Activated naive CD8-positive, alpha-beta T cell treated with anti-CD3 and anti-CD28 coated beads, Interleukin-2, amount 50 U/mL, for 24 hours (primary cell): ENCODE measurements at regions not wholly inside any gene's neighbourhood (a gene's known extent, or its start where the extent isn't known, plus 50 kb on each side); places are given as distances from the start of the nearest gene placed in this dataset.
"Not testable (repeated sequence)": the region's sequence is repeated elsewhere in the genome, so short reads cannot be mapped to it uniquely, and the experiment has no call there.

Source experiments
- ATAC-seq: fragments of 150-1000 bp; cut with Tn5 transposase; one replicate; pipeline ENCODE4 v1.10.0; 2021
- DNase-seq: peaks from one replicate; pipeline ENCODE4 v3.0.0; 2021
- H3K27ac Mint-ChIP-seq: one replicate; pipeline ENCODE4 v1.8.0; 2021; ENCODE audit warnings: mild to moderate bottlenecking, mixed read lengths
- H3K27me3 Mint-ChIP-seq: one replicate; pipeline ENCODE4 v1.8.0; 2021; ENCODE audit warnings: mixed read lengths
- H3K36me3 Mint-ChIP-seq: one replicate; pipeline ENCODE4 v1.8.0; 2021; ENCODE audit warnings: low read depth, mixed read lengths
- H3K4me1 Mint-ChIP-seq: one replicate; pipeline ENCODE4 v1.8.0; 2021; ENCODE audit warnings: mixed read lengths
- H3K4me3 Mint-ChIP-seq: one replicate; pipeline ENCODE4 v1.8.0; 2021; ENCODE audit warnings: mild to moderate bottlenecking, moderate library complexity, mixed read lengths
- H3K9me3 Mint-ChIP-seq: one replicate; pipeline ENCODE4 v1.8.0; 2021; ENCODE audit warnings: mixed read lengths

GRCh38 chrX:39477031-39477761 lies 620.6 kb downstream of the BCOR start:
- Mint-ChIP-seq H3K36me3 (no peaks in the 10 kb centered on the region), H3K4me1 (peaks cover 21% of the 10 kb centered on the region), H3K27ac (peak overlapping the region; percentile 28), H3K27me3 (no peaks in the 10 kb centered on the region), H3K9me3 (no peaks in the 10 kb centered on the region), H3K4me3 (no peak overlapping the region)
- peak; percentile 26 for DNase-seq
- peak; percentile 37 for ATAC-seq

GRCh38 chrX:39477762-39478120 lies 620.0 kb downstream of the BCOR start:
- Mint-ChIP-seq H3K9me3 (no peaks in the 10 kb centered on the region), H3K4me1 (peaks cover 21% of the 10 kb centered on the region), H3K27ac (peak overlapping the region; percentile 28), H3K27me3 (no peaks in the 10 kb centered on the region), H3K36me3 (no peaks in the 10 kb centered on the region), H3K4me3 (no peak overlapping the region)
- DNase-seq: peak; percentile 27
- ATAC-seq: peak; percentile 75

- Mint-ChIP-seq H3K36me3 (no peaks in the 10 kb centered on the region), H3K9me3 (no peaks in the 10 kb centered on the region), H3K27me3 (no peaks in the 10 kb centered on the region), H3K4me1 (peaks cover 18% of the 10 kb centered on the region), H3K27ac (no peak overlapping the region), H3K4me3 (no peak overlapping the region)
- DNase-seq (no peak), ATAC-seq (no peak)
Observed at GRCh38 chrX:39479856-39480255, 617.9 kb downstream of the BCOR start.

GRCh38 chrX:39480963-39481362 lies 616.8 kb downstream of the BCOR start:
- Mint-ChIP-seq H3K36me3 (no peaks in the 10 kb centered on the region), H3K4me1 (peaks cover 12% of the 10 kb centered on the region), H3K27me3 (no peaks in the 10 kb centered on the region), H3K4me3 (no peak overlapping the region), H3K9me3 (no peaks in the 10 kb centered on the region), H3K27ac (no peak overlapping the region)
- ATAC-seq (no peak), DNase-seq (no peak)

GRCh38 chrX:39481621-39482020 lies 616.1 kb downstream of the BCOR start:
- no peak overlapping the region for H3K4me3 Mint-ChIP-seq
- no peaks in the 10 kb centered on the region for H3K27me3 Mint-ChIP-seq
- H3K9me3 Mint-ChIP-seq: no peaks in the 10 kb centered on the region
- H3K4me1 Mint-ChIP-seq: peaks cover 13% of the 10 kb centered on the region
- H3K27ac Mint-ChIP-seq: no peak overlapping the region
- ATAC-seq (no peak), DNase-seq (no peak)
- no peaks in the 10 kb centered on the region for H3K36me3 Mint-ChIP-seq

GRCh38 chrX:39484159-39485068 lies 613.3 kb downstream of the BCOR start:
- H3K9me3 Mint-ChIP-seq: no peaks in the 10 kb centered on the region
- H3K27ac Mint-ChIP-seq: no peak overlapping the region
- ATAC-seq (no peak), DNase-seq (no peak)
- no peaks in the 10 kb centered on the region for H3K27me3 Mint-ChIP-seq
- H3K4me1 Mint-ChIP-seq: peaks cover 21% of the 10 kb centered on the region
- H3K36me3 Mint-ChIP-seq: no peaks in the 10 kb centered on the region
- H3K4me3 Mint-ChIP-seq: no peak overlapping the region

GRCh38 chrX:39487166-39487968 lies 610.4 kb downstream of the BCOR start:
- H3K27ac Mint-ChIP-seq: peak overlapping the region; percentile 47
- no peaks in the 10 kb centered on the region for H3K27me3 Mint-ChIP-seq
- no peaks in the 10 kb centered on the region for H3K36me3 Mint-ChIP-seq
- DNase-seq: no peak
- peaks cover 3% of the 10 kb centered on the region for H3K9me3 Mint-ChIP-seq
- no peak overlapping the region for H3K4me3 Mint-ChIP-seq
- peaks cover 43% of the 10 kb centered on the region for H3K4me1 Mint-ChIP-seq
- no peak for ATAC-seq

GRCh38 chrX:39487969-39488330 lies 609.8 kb downstream of the BCOR start:
- ATAC-seq (no peak), DNase-seq (no peak)
- peaks cover 48% of the 10 kb centered on the region for H3K4me1 Mint-ChIP-seq
- H3K27ac Mint-ChIP-seq: no peak overlapping the region
- no peaks in the 10 kb centered on the region for H3K36me3 Mint-ChIP-seq
- no peak overlapping the region for H3K4me3 Mint-ChIP-seq
- H3K27me3 Mint-ChIP-seq: no peaks in the 10 kb centered on the region
- H3K9me3 Mint-ChIP-seq: peaks cover 3% of the 10 kb centered on the region

GRCh38 chrX:39491548-39492297 lies 606.0 kb downstream of the BCOR start:
- Mint-ChIP-seq H3K27me3 (no peaks in the 10 kb centered on the region), H3K4me3 (peak overlapping the region; percentile 25), H3K4me1 (peaks cover 55% of the 10 kb centered on the region), H3K36me3 (no peaks in the 10 kb centered on the region), H3K27ac (peak overlapping the region; percentile 77), H3K9me3 (peaks cover 3% of the 10 kb centered on the region)
- peak; percentile 59 for DNase-seq
- ATAC-seq: peak; percentile 85

GRCh38 chrX:39492497-39493162 lies 605.1 kb downstream of the BCOR start:
- H3K4me3 Mint-ChIP-seq: no peak overlapping the region
- H3K27ac Mint-ChIP-seq: peak overlapping the region; percentile 77
- no peaks in the 10 kb centered on the region for H3K27me3 Mint-ChIP-seq
- peaks cover 46% of the 10 kb centered on the region for H3K4me1 Mint-ChIP-seq
- ATAC-seq (no peak), DNase-seq (no peak)
- no peaks in the 10 kb centered on the region for H3K36me3 Mint-ChIP-seq
- H3K9me3 Mint-ChIP-seq: peaks cover 3% of the 10 kb centered on the region

- H3K4me3 Mint-ChIP-seq: no peak overlapping the region
- H3K4me1 Mint-ChIP-seq: peaks cover 41% of the 10 kb centered on the region
- DNase-seq (no peak), ATAC-seq (no peak)
- H3K9me3 Mint-ChIP-seq: peaks cover 3% of the 10 kb centered on the region
- no peaks in the 10 kb centered on the region for H3K36me3 Mint-ChIP-seq
- H3K27ac Mint-ChIP-seq: peak overlapping the region; percentile 77
- no peaks in the 10 kb centered on the region for H3K27me3 Mint-ChIP-seq
Observed at GRCh38 chrX:39493168-39493567, 604.6 kb downstream of the BCOR start.

GRCh38 chrX:39497117-39497516 lies 600.6 kb downstream of the BCOR start:
- not testable (repeated sequence) for H3K27ac Mint-ChIP-seq, H3K9me3 Mint-ChIP-seq, DNase-seq, H3K36me3 Mint-ChIP-seq, ATAC-seq, H3K27me3 Mint-ChIP-seq, H3K4me3 Mint-ChIP-seq
- H3K4me1 Mint-ChIP-seq: peaks cover 36% of the 10 kb centered on the region

GRCh38 chrX:39497702-39498265 lies 600.0 kb downstream of the BCOR start:
- Mint-ChIP-seq H3K9me3 (peaks cover 3% of the 10 kb centered on the region), H3K36me3 (no peaks in the 10 kb centered on the region), H3K27ac (no peak overlapping the region), H3K4me3 (no peak overlapping the region), H3K4me1 (peaks cover 29% of the 10 kb centered on the region), H3K27me3 (no peaks in the 10 kb centered on the region)
- no peak for ATAC-seq
- no peak for DNase-seq
